HG03159 (cell line): ENCODE measurements at regions not wholly inside any gene's neighbourhood (a gene's known extent, or its start where the extent isn't known, plus 50 kb on each side); places are given as distances from the start of the nearest gene placed in this dataset.
"Not testable (repeated sequence)": the region's sequence is repeated elsewhere in the genome, so short reads cannot be mapped to it uniquely, and the experiment has no call there.

Experiments
- ATAC-seq: cut with Tn5 transposase; IDR thresholded peaks from one replicate; pipeline ENCODE4 v1.9.1; 2021; ENCODE audit warnings: mild to moderate bottlenecking, moderate library complexity; ENCODE audit not compliant: unreplicated experiment

- no peak for ATAC-seq
Measured at GRCh38 chr7:91446819-91447218, 182.6 kb downstream of the FZD1 start.

- ATAC-seq: no peak
Measured at GRCh38 chr7:91455411-91455810, 191.2 kb downstream of the FZD1 start.

GRCh38 chr7:91457208-91457607 lies 193.0 kb downstream of the FZD1 start:
- ATAC-seq: no peak

- ATAC-seq: no peak
Measured at GRCh38 chr7:91459539-91459938, 195.3 kb downstream of the FZD1 start.

- ATAC-seq: no peak
Measured at GRCh38 chr7:91462316-91462715, 198.1 kb downstream of the FZD1 start.

- ATAC-seq: no peak
Measured at GRCh38 chr7:91463330-91463729, 199.1 kb downstream of the FZD1 start.

GRCh38 chr7:91465595-91466061 lies 201.4 kb downstream of the FZD1 start:
- no peak for ATAC-seq

- ATAC-seq: no peak
Measured at GRCh38 chr7:91468256-91468655, 204.0 kb downstream of the FZD1 start.

- no peak for ATAC-seq
Measured at GRCh38 chr7:91473619-91474018, 209.4 kb downstream of the FZD1 start.

GRCh38 chr7:91474074-91474473 lies 209.8 kb downstream of the FZD1 start:
- ATAC-seq: no peak

- ATAC-seq: not testable (repeated sequence)
Measured at GRCh38 chr7:91480470-91480869, 216.2 kb downstream of the FZD1 start.

- ATAC-seq: no peak
Measured at GRCh38 chr7:91491868-91492267, 227.6 kb downstream of the FZD1 start.

GRCh38 chr7:91492317-91492716 lies 228.1 kb downstream of the FZD1 start:
- no peak for ATAC-seq

GRCh38 chr7:91492773-91493172 lies 228.5 kb downstream of the FZD1 start:
- ATAC-seq: no peak

- no peak for ATAC-seq
Measured at GRCh38 chr7:91494450-91494849, 230.2 kb downstream of the FZD1 start.

GRCh38 chr7:91496251-91496820 lies 232.1 kb downstream of the FZD1 start:
- ATAC-seq: no peak

- not testable (repeated sequence) for ATAC-seq
Measured at GRCh38 chr7:91497277-91497676, 233.0 kb downstream of the FZD1 start.

- ATAC-seq: no peak
Measured at GRCh38 chr7:91503934-91504555, 239.8 kb downstream of the FZD1 start.

GRCh38 chr7:91504919-91505318 lies 240.7 kb downstream of the FZD1 start:
- no peak for ATAC-seq

- not testable (repeated sequence) for ATAC-seq
Measured at GRCh38 chr7:91506966-91507365, 242.7 kb downstream of the FZD1 start.

- ATAC-seq: not testable (repeated sequence)
Measured at GRCh38 chr7:91511861-91512260, 247.6 kb downstream of the FZD1 start.

- no peak for ATAC-seq
Measured at GRCh38 chr7:91512958-91513357, 248.7 kb downstream of the FZD1 start.

GRCh38 chr7:91514591-91514990 lies 250.4 kb downstream of the FZD1 start:
- no peak for ATAC-seq
